ENCODE measurements at regions not wholly inside any gene's neighbourhood (a gene's known extent, or its start where the extent isn't known, plus 50 kb on each side); places are given as distances from the start of the nearest gene placed in this dataset.

- H3K27ac Mint-ChIP-seq = no peak overlapping the region
- H3K9me3 Mint-ChIP-seq = peaks cover 9 to 15% of the 10 kb centered on the region in 2 donors
- no peaks in the 10 kb centered on the region for H3K4me1 Mint-ChIP-seq
- no peak for DNase-seq
- H3K4me3 Mint-ChIP-seq = no peak overlapping the region
- no peaks in the 10 kb centered on the region for H3K27me3 Mint-ChIP-seq
- no peak for ATAC-seq
Observed at GRCh38 chr6:10230531-10230930, 184.3 kb downstream of the TFAP2A start.

- ATAC-seq (no peak), DNase-seq (no peak)
- no peak overlapping the region for H3K4me3 Mint-ChIP-seq
- H3K4me1 Mint-ChIP-seq = no peaks in the 10 kb centered on the region
- peaks cover 16 to 18% of the 10 kb centered on the region in 2 donors for H3K9me3 Mint-ChIP-seq
- no peaks in the 10 kb centered on the region for H3K27me3 Mint-ChIP-seq
- H3K27ac Mint-ChIP-seq = no peak overlapping the region
Observed at GRCh38 chr6:10223841-10224240, 191.0 kb downstream of the TFAP2A start.

GRCh38 chr6:10221178-10221577 is 193.7 kb downstream of the TFAP2A start:
- ATAC-seq (no peak), DNase-seq (no peak)
- H3K9me3 Mint-ChIP-seq = peaks cover 9 to 13% of the 10 kb centered on the region in 2 donors
- H3K27ac Mint-ChIP-seq = no peak overlapping the region
- H3K27me3 Mint-ChIP-seq = no peaks in the 10 kb centered on the region
- no peak overlapping the region for H3K4me3 Mint-ChIP-seq
- no peaks in the 10 kb centered on the region for H3K4me1 Mint-ChIP-seq

- DNase-seq (no peak), ATAC-seq (no peak)
- no peaks in the 10 kb centered on the region for H3K4me1 Mint-ChIP-seq
- H3K27me3 Mint-ChIP-seq = no peaks in the 10 kb centered on the region
- H3K9me3 Mint-ChIP-seq = no peaks in the 10 kb centered on the region
- no peak overlapping the region for H3K27ac Mint-ChIP-seq
- no peak overlapping the region for H3K4me3 Mint-ChIP-seq
Observed at GRCh38 chr6:10219510-10219909, 195.4 kb downstream of the TFAP2A start.

- H3K9me3 Mint-ChIP-seq = no peaks in the 10 kb centered on the region
- ATAC-seq (no peak), DNase-seq (no peak)
- H3K27ac Mint-ChIP-seq = no peak overlapping the region
- no peaks in the 10 kb centered on the region for H3K4me1 Mint-ChIP-seq
- no peak overlapping the region for H3K4me3 Mint-ChIP-seq
- no peaks in the 10 kb centered on the region for H3K27me3 Mint-ChIP-seq
Observed at GRCh38 chr6:10217111-10217510, 197.8 kb downstream of the TFAP2A start.

GRCh38 chr6:10215326-10216110 is 199.4 kb downstream of the TFAP2A start:
- Mint-ChIP-seq H3K9me3 (no peaks in the 10 kb centered on the region), H3K4me1 (no peaks in the 10 kb centered on the region), H3K27ac (no peak overlapping the region), H3K27me3 (no peaks in the 10 kb centered on the region), H3K4me3 (no peak overlapping the region)
- ATAC-seq = no peak
- no peak for DNase-seq

GRCh38 chr6:10210052-10210451 is 204.8 kb downstream of the TFAP2A start:
- H3K9me3 Mint-ChIP-seq = peaks cover 4 to 13% of the 10 kb centered on the region in 2 donors
- no peak overlapping the region for H3K27ac Mint-ChIP-seq
- no peaks in the 10 kb centered on the region for H3K27me3 Mint-ChIP-seq
- DNase-seq = no peak
- H3K4me3 Mint-ChIP-seq = no peak overlapping the region
- ATAC-seq = no peak
- no peaks in the 10 kb centered on the region for H3K4me1 Mint-ChIP-seq

- Mint-ChIP-seq H3K4me1 (no peaks in the 10 kb centered on the region), H3K27ac (no peak overlapping the region), H3K9me3 (peaks cover 4 to 13% of the 10 kb centered on the region in 2 donors), H3K4me3 (no peak overlapping the region), H3K27me3 (peaks cover 8% of the 10 kb centered on the region)
- ATAC-seq (no peak), DNase-seq (no peak)
Observed at GRCh38 chr6:10205892-10206291, 209.0 kb downstream of the TFAP2A start.

GRCh38 chr6:10205120-10205519 is 209.8 kb downstream of the TFAP2A start:
- no peaks in the 10 kb centered on the region for H3K4me1 Mint-ChIP-seq
- ATAC-seq (no peak), DNase-seq (no peak)
- H3K27ac Mint-ChIP-seq = no peak overlapping the region
- H3K27me3 Mint-ChIP-seq = peaks cover 8% of the 10 kb centered on the region
- no peak overlapping the region for H3K4me3 Mint-ChIP-seq
- H3K9me3 Mint-ChIP-seq = peaks cover 1 to 18% of the 10 kb centered on the region in 2 donors

- Mint-ChIP-seq H3K4me3 (no peak overlapping the region), H3K9me3 (peaks cover 0 to 7% of the 10 kb centered on the region in 2 donors), H3K27ac (no peak overlapping the region), H3K4me1 (no peaks in the 10 kb centered on the region), H3K27me3 (peaks cover 8% of the 10 kb centered on the region)
- no peak for ATAC-seq
- DNase-seq = no peak
Observed at GRCh38 chr6:10203651-10204050, 211.2 kb downstream of the TFAP2A start.

- Mint-ChIP-seq H3K27me3 (peaks cover 8% of the 10 kb centered on the region), H3K4me1 (no peaks in the 10 kb centered on the region), H3K9me3 (peaks cover 0 to 5% of the 10 kb centered on the region in 2 donors), H3K4me3 (no peak overlapping the region), H3K27ac (no peak overlapping the region)
- ATAC-seq (no peak), DNase-seq (no peak)
Observed at GRCh38 chr6:10202581-10202980, 212.3 kb downstream of the TFAP2A start.

- H3K27me3 Mint-ChIP-seq = peaks cover 8% of the 10 kb centered on the region
- H3K9me3 Mint-ChIP-seq = peaks cover 0 to 5% of the 10 kb centered on the region in 2 donors
- DNase-seq = no peak
- no peak overlapping the region for H3K27ac Mint-ChIP-seq
- no peak overlapping the region for H3K4me3 Mint-ChIP-seq
- H3K4me1 Mint-ChIP-seq = no peaks in the 10 kb centered on the region
- no peak for ATAC-seq
Observed at GRCh38 chr6:10201606-10202510, 213.0 kb downstream of the TFAP2A start.

GRCh38 chr6:10196090-10196489 is 218.8 kb downstream of the TFAP2A start:
- Mint-ChIP-seq H3K27ac (no peak overlapping the region), H3K27me3 (no peaks in the 10 kb centered on the region), H3K4me1 (no peaks in the 10 kb centered on the region), H3K9me3 (peaks cover 0 to 5% of the 10 kb centered on the region in 2 donors), H3K4me3 (no peak overlapping the region)
- DNase-seq (no peak), ATAC-seq (no peak)

- no peak overlapping the region for H3K27ac Mint-ChIP-seq
- H3K9me3 Mint-ChIP-seq = no peaks in the 10 kb centered on the region
- no peak for ATAC-seq
Observed at GRCh38 chr6:10194816-10195672, 219.8 kb downstream of the TFAP2A start.

GRCh38 chr6:10193321-10193720 is 221.6 kb downstream of the TFAP2A start:
- H3K27me3 Mint-ChIP-seq = no peaks in the 10 kb centered on the region
- ATAC-seq (no peak), DNase-seq (no peak)
- H3K4me3 Mint-ChIP-seq = no peak overlapping the region
- H3K4me1 Mint-ChIP-seq = no peaks in the 10 kb centered on the region
- H3K27ac Mint-ChIP-seq = no peak overlapping the region
- H3K9me3 Mint-ChIP-seq = peaks cover 0 to 4% of the 10 kb centered on the region in 2 donors

More at GRCh38 chr6:10194816-10195672, 219.8 kb downstream of the TFAP2A start:
- no peaks in the 10 kb centered on the region for H3K4me1 Mint-ChIP-seq
- H3K27me3 Mint-ChIP-seq = no peaks in the 10 kb centered on the region
- H3K4me3 Mint-ChIP-seq = no peak overlapping the region
- no peak for DNase-seq

Data from stimulated activated naive CD8-positive, alpha-beta T cell treated with anti-CD3 and anti-CD28 coated beads, Interleukin-15, amount 100 ng/mL, for 72 hours (primary cell).